OCI-LY3 (cell line): ENCODE measurements at regions not wholly inside any gene's neighbourhood (a gene's known extent, or its start where the extent isn't known, plus 50 kb on each side); places are given as distances from the start of the nearest gene placed in this dataset.
A peak's percentile ranks its signal among the peaks of the same experiment; 100 is the strongest.

Experiments
- H2AFZ ChIP-seq: fragments of 200-600, 300-600 bp; shearing (Covaris generic); 2 replicates; pipeline ENCODE4 v1.6.0; 2014; ENCODE audit warnings: antibody characterized with exemption, low read depth, low read length
- H3K27ac ChIP-seq: fragments of 200-600, 300-600 bp; sonication (generic); 2 replicates; pipeline ENCODE4 v1.5.1; 2014; ENCODE audit warnings: mild to moderate bottlenecking, low read length, moderate library complexity, mixed read lengths
- H3K27me3 ChIP-seq: fragments of 200-600, 300-600 bp; sonication (generic); 2 replicates; pipeline ENCODE4 v1.6.1; 2014; ENCODE audit warnings: low read depth, low read length, mixed read lengths
- H3K36me3 ChIP-seq: fragments of 200-600, 300-600 bp; sonication (generic); replicated peaks from 2 replicates; pipeline ENCODE3; 2014; ENCODE audit warnings: low read depth, low read length, mixed read lengths
- H3K4me1 ChIP-seq: fragments of 300-600, 200-600 bp; sonication (generic); 2 replicates; pipeline ENCODE4 v1.6.1; 2014; ENCODE audit warnings: low read length, mixed read lengths
- H3K4me2 ChIP-seq: fragments of 200-600, 300-600 bp; sonication (generic); 2 replicates; pipeline ENCODE4 v1.6.1; 2014; ENCODE audit warnings: low read length, mixed read lengths
- H3K4me3 ChIP-seq: fragments of 300-600, 200-600 bp; sonication (generic); 2 replicates; pipeline ENCODE4 v1.5.1; 2014; ENCODE audit warnings: antibody characterized with exemption, mild to moderate bottlenecking, low read length, moderate library complexity
- H3K79me2 ChIP-seq: fragments of 300-600, 200-600 bp; shearing (Covaris generic); 2 replicates; pipeline ENCODE4 v1.6.1; 2014; ENCODE audit warnings: mild to moderate bottlenecking, low read length, mixed read lengths
- H3K9ac ChIP-seq: fragments of 300-600, 200-600 bp; shearing (Covaris generic); 2 replicates; pipeline ENCODE4 v1.6.0; 2014; ENCODE audit warnings: mild to moderate bottlenecking, low read length, moderate library complexity
- H3K9me3 ChIP-seq: fragments of 200-600, 300-600 bp; shearing (Covaris generic); 2 replicates; pipeline ENCODE4 v1.6.1; 2014; ENCODE audit warnings: low read length, mixed read lengths; ENCODE audit not compliant: insufficient read depth
- H4K20me1 ChIP-seq: fragments of 200-600, 300-600 bp; sonication (generic); 2 replicates; pipeline ENCODE4 v1.6.1; 2016; ENCODE audit warnings: low read length, mixed read lengths; ENCODE audit not compliant: insufficient read depth
- CTCF ChIP-seq: fragments of 200-600, 300-600 bp; sonication (generic); IDR thresholded peaks from 2 replicates; pipeline ENCODE4 v1.5.1; 2014; ENCODE audit warnings: antibody characterized with exemption, low read length, low read depth
- EZH2phosphoT487 ChIP-seq: fragments of 200-600 bp; shearing (Covaris generic); IDR thresholded peaks from 2 replicates; pipeline ENCODE4 v1.6.1; 2018; ENCODE audit warnings: antibody characterized with exemption, mixed run types, low read depth

- peaks cover 23% of the 10 kb centered on the region for H3K36me3 ChIP-seq
- peak overlapping the region; percentile 31; the same call in 1 of the 2 replicates for H3K9ac ChIP-seq
- H4K20me1 ChIP-seq = no peaks in the 10 kb centered on the region
- no peaks in the 10 kb centered on the region for H3K79me2 ChIP-seq
- peak overlapping the region; percentile 32 for H3K4me2 ChIP-seq
- H2AFZ ChIP-seq = no peak overlapping the region; the same call in 1 of the 2 replicates
- TF ChIP-seq EZH2phosphoT487 (no peak), CTCF (no peak)
- H3K4me1 ChIP-seq = peaks cover 16% of the 10 kb centered on the region
- peak overlapping the region; percentile 88 for H3K27ac ChIP-seq
- H3K27me3 ChIP-seq = no peaks in the 10 kb centered on the region
- peaks cover 38% of the 10 kb centered on the region for H3K9me3 ChIP-seq
- no peak overlapping the region for H3K4me3 ChIP-seq
Measured at GRCh38 chr12:31859232-31859977, 99.8 kb upstream of the RESF1 start.

GRCh38 chr12:31855427-31855826 lies 103.8 kb upstream of the RESF1 start:
- Histone ChIP-seq H3K27ac (no peak overlapping the region), H3K36me3 (peaks cover 14% of the 10 kb centered on the region), H3K4me1 (peaks cover 16% of the 10 kb centered on the region), H3K4me3 (no peak overlapping the region), H3K4me2 (no peak overlapping the region), H3K27me3 (no peaks in the 10 kb centered on the region), H4K20me1 (no peaks in the 10 kb centered on the region), H3K9me3 (peaks cover 57% of the 10 kb centered on the region; the same call in 1 of the 2 replicates), H3K79me2 (no peaks in the 10 kb centered on the region), H2AFZ (no peak overlapping the region), H3K9ac (no peak overlapping the region)
- TF ChIP-seq CTCF (no peak), EZH2phosphoT487 (no peak)

GRCh38 chr12:31853977-31854376 lies 105.2 kb upstream of the RESF1 start:
- Histone ChIP-seq H3K4me3 (no peak overlapping the region), H4K20me1 (no peaks in the 10 kb centered on the region), H3K9ac (no peak overlapping the region), H3K9me3 (peaks cover 53% of the 10 kb centered on the region; the same call in 1 of the 2 replicates), H3K27me3 (no peaks in the 10 kb centered on the region), H3K4me2 (no peak overlapping the region), H2AFZ (no peak overlapping the region), H3K79me2 (no peaks in the 10 kb centered on the region), H3K27ac (no peak overlapping the region), H3K4me1 (peaks cover 1% of the 10 kb centered on the region), H3K36me3 (peaks cover 5% of the 10 kb centered on the region)
- TF ChIP-seq EZH2phosphoT487 (no peak), CTCF (no peak)

- H4K20me1 ChIP-seq = no peaks in the 10 kb centered on the region
- TF ChIP-seq EZH2phosphoT487 (no peak), CTCF (no peak)
- peaks cover 56% of the 10 kb centered on the region; the same call in 1 of the 2 replicates for H3K9me3 ChIP-seq
- H3K79me2 ChIP-seq = no peaks in the 10 kb centered on the region
- no peaks in the 10 kb centered on the region for H3K4me1 ChIP-seq
- H3K4me2 ChIP-seq = no peak overlapping the region
- H3K27me3 ChIP-seq = no peaks in the 10 kb centered on the region
- H3K4me3 ChIP-seq = no peak overlapping the region
- H3K9ac ChIP-seq = no peak overlapping the region
- peaks cover 4% of the 10 kb centered on the region for H3K36me3 ChIP-seq
- H3K27ac ChIP-seq = no peak overlapping the region
- no peak overlapping the region for H2AFZ ChIP-seq
Measured at GRCh38 chr12:31853520-31853919, 105.7 kb upstream of the RESF1 start.
